Skeletal muscle satellite cell (primary cell): ENCODE measurements at regions not wholly inside any gene's neighbourhood (a gene's known extent, or its start where the extent isn't known, plus 50 kb on each side); places are given as distances from the start of the nearest gene placed in this dataset.
A peak's percentile ranks its signal among the peaks of the same experiment; 100 is the strongest.

Experiments used
- H3K27me3 ChIP-seq: 2 replicates; pipeline ENCODE4 v1.7.0; 2013; ENCODE audit warnings: low read length; ENCODE audit not compliant: control insufficient read depth, insufficient read depth
- H3K36me3 ChIP-seq: 2 replicates; pipeline ENCODE4 v1.7.0; 2013; ENCODE audit warnings: mild to moderate bottlenecking, control low read depth, low read length; ENCODE audit not compliant: insufficient read depth
- H3K4me1 ChIP-seq: 2 replicates; pipeline ENCODE4 v1.7.0; 2013; ENCODE audit warnings: low read length; ENCODE audit not compliant: control insufficient read depth, insufficient read depth
- H3K4me2 ChIP-seq: 2 replicates; pipeline ENCODE4 v1.7.0; 2013; ENCODE audit warnings: mild to moderate bottlenecking, low read length
- H3K4me3 ChIP-seq: 2 replicates; pipeline ENCODE4 v1.7.0; 2013; ENCODE audit warnings: low read length
- H3K9ac ChIP-seq: 2 replicates; pipeline ENCODE4 v1.7.0; 2013; ENCODE audit warnings: mild to moderate bottlenecking, low read depth, low read length, moderate library complexity
- H3K9me3 ChIP-seq: replicated peaks from 2 replicates; pipeline ENCODE4 v1.7.0; 2013; ENCODE audit warnings: mild to moderate bottlenecking, control low read depth, low read length

DNA sequence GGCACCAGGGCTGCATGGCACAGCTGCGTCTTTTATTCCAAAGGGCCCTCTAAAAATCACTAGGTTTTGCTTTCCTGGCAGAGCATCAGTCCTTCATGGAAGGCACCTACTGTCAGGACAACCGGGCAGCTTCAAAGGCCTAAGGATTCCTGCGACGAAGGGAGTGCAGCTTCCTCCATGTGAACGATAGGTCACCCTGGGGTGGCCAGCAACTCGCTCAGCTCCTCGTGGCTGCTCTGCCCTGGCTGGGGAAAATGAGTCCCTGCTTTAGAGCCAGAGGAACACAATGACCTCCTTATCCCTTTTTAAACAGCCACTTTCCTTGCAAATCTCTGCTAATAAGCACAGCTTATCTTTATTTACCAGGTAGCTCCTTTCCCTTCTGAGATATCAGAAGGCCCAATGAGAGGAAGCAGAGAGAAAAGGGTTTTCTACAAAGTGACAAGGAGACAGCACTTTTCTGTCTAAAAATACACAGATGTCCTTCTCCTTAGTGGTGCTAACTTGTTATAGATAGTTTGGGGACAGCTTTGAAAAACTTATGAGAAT lies 71.6 kb upstream of the SMYD2 start:
- no peak overlapping the region for H3K4me3 ChIP-seq
- H3K27me3 ChIP-seq, result peaks cover 24% of the 10 kb centered on the region
- H3K9ac ChIP-seq, result no peak overlapping the region
- no peaks in the 10 kb centered on the region for H3K36me3 ChIP-seq
- H3K4me1 ChIP-seq, result peaks cover 4% of the 10 kb centered on the region
- H3K9me3 ChIP-seq, result no peaks in the 10 kb centered on the region
- H3K4me2 ChIP-seq, result no peak overlapping the region

- Histone ChIP-seq H3K27me3 (peaks cover 53% of the 10 kb centered on the region), H3K9ac (no peak overlapping the region), H3K4me3 (no peak overlapping the region), H3K36me3 (no peaks in the 10 kb centered on the region), H3K9me3 (no peaks in the 10 kb centered on the region), H3K4me2 (no peak overlapping the region), H3K4me1 (peaks cover 6% of the 10 kb centered on the region)
Measured at GRCh38 chr1:214213136-214213535, 67.8 kb upstream of the SMYD2 start.

DNA sequence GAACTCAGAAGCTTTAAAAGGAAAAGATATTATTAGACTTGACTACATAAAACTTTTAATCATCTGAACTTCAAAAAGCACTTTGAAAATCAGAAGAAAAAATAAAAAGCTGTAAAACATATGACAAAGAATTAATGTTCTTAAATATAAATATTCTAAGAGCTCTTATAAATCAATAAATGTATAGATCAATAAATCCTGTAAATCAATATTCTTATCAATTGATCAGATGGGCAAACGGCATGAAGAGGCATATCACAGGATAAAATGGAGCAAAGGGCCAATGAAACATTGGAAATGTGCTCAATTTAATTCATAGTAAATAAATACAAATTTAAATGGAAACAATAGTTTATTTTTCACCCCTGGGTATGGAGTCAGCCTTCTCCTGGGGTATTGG lies 66.1 kb upstream of the SMYD2 start:
- no peak overlapping the region for H3K4me3 ChIP-seq
- no peak overlapping the region for H3K4me2 ChIP-seq
- peaks cover 6% of the 10 kb centered on the region for H3K4me1 ChIP-seq
- H3K9ac ChIP-seq, result no peak overlapping the region
- H3K36me3 ChIP-seq, result no peaks in the 10 kb centered on the region
- no peaks in the 10 kb centered on the region for H3K9me3 ChIP-seq
- peaks cover 58% of the 10 kb centered on the region for H3K27me3 ChIP-seq

DNA sequence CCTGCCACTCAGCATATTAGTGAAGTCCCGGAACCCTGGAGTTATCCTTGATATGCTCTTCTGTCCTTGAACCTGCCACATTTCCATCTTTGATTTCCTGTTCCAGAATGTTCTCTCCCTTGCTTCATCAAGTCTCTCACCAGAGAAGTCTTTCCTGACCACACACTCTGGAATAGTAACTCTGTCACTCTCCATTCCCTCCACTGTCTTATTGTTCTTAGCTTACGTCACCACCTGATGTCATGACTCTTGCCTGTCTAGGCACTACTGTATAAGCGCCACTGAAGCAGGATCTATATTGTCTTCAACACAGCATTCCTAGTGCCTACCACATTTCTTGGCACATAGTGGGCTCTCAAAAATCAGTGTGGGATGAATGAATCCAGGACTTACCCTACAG lies 65.4 kb upstream of the SMYD2 start:
- Histone ChIP-seq H3K4me1 (peaks cover 6% of the 10 kb centered on the region), H3K9ac (no peak overlapping the region), H3K4me3 (no peak overlapping the region), H3K27me3 (peaks cover 65% of the 10 kb centered on the region), H3K9me3 (no peaks in the 10 kb centered on the region), H3K36me3 (no peaks in the 10 kb centered on the region), H3K4me2 (no peak overlapping the region)

DNA sequence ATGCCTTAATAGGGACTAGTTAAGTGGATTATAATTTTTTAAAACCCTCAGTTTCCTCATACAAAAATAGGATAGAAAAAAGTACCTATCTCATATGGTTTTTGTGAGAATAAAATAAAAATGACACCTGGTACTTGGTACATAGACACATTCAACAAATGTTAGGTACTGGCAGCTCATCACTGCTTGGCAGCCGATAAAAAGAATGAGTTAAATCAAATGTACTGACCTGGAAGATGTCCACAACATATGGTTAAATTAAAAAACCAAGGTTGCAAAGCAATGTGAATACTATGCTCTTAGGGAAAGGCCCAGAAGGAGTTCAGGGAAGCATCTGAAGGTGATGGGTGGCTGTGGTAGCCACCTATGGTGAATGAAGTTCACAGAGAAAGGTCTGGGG lies 64.9 kb upstream of the SMYD2 start:
- Histone ChIP-seq H3K4me2 (no peak overlapping the region), H3K27me3 (peaks cover 66% of the 10 kb centered on the region), H3K4me1 (peaks cover 6% of the 10 kb centered on the region), H3K9me3 (no peaks in the 10 kb centered on the region), H3K9ac (no peak overlapping the region), H3K36me3 (no peaks in the 10 kb centered on the region), H3K4me3 (no peak overlapping the region)

- Histone ChIP-seq H3K27me3 (peaks cover 59% of the 10 kb centered on the region), H3K4me2 (no peak overlapping the region), H3K4me3 (no peak overlapping the region), H3K9ac (no peak overlapping the region), H3K4me1 (peaks cover 6% of the 10 kb centered on the region), H3K9me3 (no peaks in the 10 kb centered on the region), H3K36me3 (no peaks in the 10 kb centered on the region)
Measured at GRCh38 chr1:214216779-214217178, 64.2 kb upstream of the SMYD2 start.

DNA sequence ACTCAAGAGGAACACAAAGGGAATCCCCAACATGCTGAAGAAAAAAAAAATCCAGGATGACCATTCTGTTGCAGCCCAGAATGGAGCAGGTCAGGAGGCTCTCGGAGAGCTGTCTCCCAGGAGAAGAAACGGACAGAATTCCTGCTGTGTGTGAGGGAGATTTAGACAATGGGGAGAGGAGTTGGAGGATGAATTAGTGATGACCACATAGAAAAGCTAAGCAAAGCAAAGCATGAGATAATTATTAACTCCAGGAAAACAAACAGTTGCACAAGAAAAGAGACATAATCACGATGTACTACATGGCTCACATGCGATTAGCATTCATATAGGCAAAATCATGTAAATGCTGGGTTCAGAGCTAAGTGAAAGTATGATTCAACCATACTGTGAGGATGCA lies 61.1 kb upstream of the SMYD2 start:
- no peaks in the 10 kb centered on the region for H3K36me3 ChIP-seq
- peaks cover 49% of the 10 kb centered on the region for H3K27me3 ChIP-seq
- H3K9me3 ChIP-seq, result no peaks in the 10 kb centered on the region
- no peak overlapping the region for H3K4me3 ChIP-seq
- H3K4me1 ChIP-seq, result no peaks in the 10 kb centered on the region
- H3K4me2 ChIP-seq, result no peak overlapping the region
- H3K9ac ChIP-seq, result no peak overlapping the region

GRCh38 chr1:214220891-214221290 lies 60.1 kb upstream of the SMYD2 start:
- H3K4me1 ChIP-seq, result no peaks in the 10 kb centered on the region
- H3K4me3 ChIP-seq, result no peak overlapping the region
- no peak overlapping the region for H3K9ac ChIP-seq
- H3K4me2 ChIP-seq, result no peak overlapping the region
- H3K9me3 ChIP-seq, result no peaks in the 10 kb centered on the region
- peaks cover 39% of the 10 kb centered on the region for H3K27me3 ChIP-seq
- H3K36me3 ChIP-seq, result no peaks in the 10 kb centered on the region

GRCh38 chr1:214224611-214225354 lies 56.2 kb upstream of the SMYD2 start:
- Histone ChIP-seq H3K36me3 (no peaks in the 10 kb centered on the region), H3K4me1 (no peaks in the 10 kb centered on the region), H3K4me2 (peak overlapping the region; percentile 79), H3K4me3 (peak overlapping the region; percentile 65), H3K9ac (peak overlapping the region; percentile 17), H3K9me3 (no peaks in the 10 kb centered on the region), H3K27me3 (peaks cover 12% of the 10 kb centered on the region)

- no peak overlapping the region for H3K4me2 ChIP-seq
- no peaks in the 10 kb centered on the region for H3K4me1 ChIP-seq
- no peaks in the 10 kb centered on the region for H3K27me3 ChIP-seq
- H3K36me3 ChIP-seq, result no peaks in the 10 kb centered on the region
- H3K9ac ChIP-seq, result no peak overlapping the region
- H3K4me3 ChIP-seq, result no peak overlapping the region
- H3K9me3 ChIP-seq, result no peaks in the 10 kb centered on the region
Measured at GRCh38 chr1:214228976-214229375, 52.0 kb upstream of the SMYD2 start.

GRCh38 chr1:214229736-214230135 lies 51.2 kb upstream of the SMYD2 start:
- Histone ChIP-seq H3K9me3 (no peaks in the 10 kb centered on the region), H3K4me3 (no peak overlapping the region), H3K36me3 (no peaks in the 10 kb centered on the region), H3K4me2 (no peak overlapping the region), H3K27me3 (no peaks in the 10 kb centered on the region), H3K4me1 (no peaks in the 10 kb centered on the region), H3K9ac (no peak overlapping the region)
